Neural progenitor cell (in vitro differentiated cells): ENCODE measurements at regions not wholly inside any gene's neighbourhood (a gene's known extent, or its start where the extent isn't known, plus 50 kb on each side); places are given as distances from the start of the nearest gene placed in this dataset.

ENCODE experiments used
- DNase-seq: peaks from one replicate; pipeline ENCODE4 v3.0.0-alpha.2; 2016; ENCODE audit warnings: low spot score
- H2AFZ ChIP-seq: fragments of 200-600 bp; sonication (generic); replicated peaks from 2 replicates; pipeline ENCODE4 v1.6.1; 2016; ENCODE audit warnings: antibody characterized with exemption
- H3F3A ChIP-seq: fragments of 200-600 bp; sonication (generic); 2 replicates; pipeline ENCODE4 v1.6.1; 2016; ENCODE audit warnings: antibody characterized with exemption, low read depth
- H3K27ac ChIP-seq: fragments of 200-600 bp; sonication (generic); 2 replicates; pipeline ENCODE4 v1.5.1; 2016; ENCODE audit warnings: mild to moderate bottlenecking
- H3K27me3 ChIP-seq: fragments of 200-600 bp; sonication (generic); 2 replicates; pipeline ENCODE4 v1.6.1; 2016; ENCODE audit warnings: mild to moderate bottlenecking, moderate library complexity
- H3K36me3 ChIP-seq: fragments of 200-600 bp; sonication (generic); 2 replicates; pipeline ENCODE4 v1.5.1; 2016
- H3K4me1 ChIP-seq: fragments of 200-600 bp; sonication (generic); 2 replicates; pipeline ENCODE4 v1.6.1; 2016; ENCODE audit warnings: mixed run types
- H3K4me2 ChIP-seq: fragments of 200-600 bp; sonication (generic); 2 replicates; pipeline ENCODE4 v1.6.1; 2016
- H3K4me3 ChIP-seq: fragments of 200-600 bp; sonication (generic); 2 replicates; pipeline ENCODE4 v1.5.1; 2016
- H3K79me2 ChIP-seq: fragments of 200-600 bp; sonication (generic); 2 replicates; pipeline ENCODE4 v1.6.1; 2016; ENCODE audit warnings: low read depth
- H3K9ac ChIP-seq: fragments of 200-600 bp; sonication (generic); 2 replicates; pipeline ENCODE4 v1.6.1; 2016
- H3K9me3 ChIP-seq: fragments of 200-600 bp; sonication (generic); 2 replicates; pipeline ENCODE4 v1.5.1; 2016; ENCODE audit warnings: low read depth
- H4K20me1 ChIP-seq: fragments of 200-600 bp; sonication (generic); 2 replicates; pipeline ENCODE4 v1.6.1; 2016; ENCODE audit warnings: low read depth
- H3K27ac Mint-ChIP-seq: 3 replicates; pipeline ENCODE4 v1.8.0; 2021; ENCODE audit warnings: mixed read lengths
- H3K27me3 Mint-ChIP-seq: 2 replicates; pipeline ENCODE4 v1.8.0; 2022; ENCODE audit warnings: low read depth, mild to moderate bottlenecking, inconsistent platforms, moderate library complexity, mixed read lengths; ENCODE audit not compliant: insufficient read depth
- H3K36me3 Mint-ChIP-seq: 3 replicates; pipeline ENCODE4 v1.8.0; 2021; ENCODE audit warnings: mixed read lengths
- H3K4me1 Mint-ChIP-seq: 3 replicates; pipeline ENCODE4 v1.8.0; 2021; ENCODE audit warnings: mixed read lengths
- H3K4me3 Mint-ChIP-seq: 3 replicates; pipeline ENCODE4 v1.8.0; 2021; ENCODE audit warnings: mild to moderate bottlenecking, moderate library complexity, mixed read lengths
- H3K9me3 Mint-ChIP-seq: 3 replicates; pipeline ENCODE4 v1.8.0; 2020; ENCODE audit warnings: mixed read lengths
- CTCF ChIP-seq: fragments of 200-600 bp; sonication (generic); IDR thresholded peaks from 2 replicates; pipeline ENCODE4 v1.5.1; 2017; ENCODE audit warnings: antibody characterized with exemption, mild to moderate bottlenecking
- EZH2 ChIP-seq: fragments of 200-600 bp; sonication (generic); IDR thresholded peaks from 2 replicates; pipeline ENCODE4 v1.6.1; 2017; ENCODE audit warnings: antibody characterized with exemption, mild to moderate bottlenecking, moderate library complexity
- EZH2phosphoT487 ChIP-seq: fragments of 200-600 bp; sonication (generic); IDR thresholded peaks from 2 replicates; pipeline ENCODE4 v1.6.1; 2017; ENCODE audit warnings: antibody characterized with exemption

- Histone ChIP-seq H3K9ac (no peak overlapping the region), H3K9me3 (no peaks in the 10 kb centered on the region), H2AFZ (peak overlapping the region; percentile 10), H3K27me3 (no peaks in the 10 kb centered on the region), H3K4me1 (no peaks in the 10 kb centered on the region), H3F3A (no peaks in the 10 kb centered on the region), H3K4me3 (no peak overlapping the region), H3K27ac (no peak overlapping the region), H3K4me2 (no peak overlapping the region), H3K36me3 (no peaks in the 10 kb centered on the region), H3K79me2 (no peaks in the 10 kb centered on the region), H4K20me1 (no peaks in the 10 kb centered on the region)
- no peaks in the 10 kb centered on the region for H3K36me3 Mint-ChIP-seq
- no peaks in the 10 kb centered on the region for H3K4me1 Mint-ChIP-seq
- no peak for DNase-seq
- H3K27me3 Mint-ChIP-seq: no peaks in the 10 kb centered on the region
- no peak overlapping the region for H3K4me3 Mint-ChIP-seq
- no peaks in the 10 kb centered on the region for H3K9me3 Mint-ChIP-seq
- H3K27ac Mint-ChIP-seq: no peak overlapping the region
- no peak for TF ChIP-seq EZH2phosphoT487
- TF ChIP-seq CTCF: no peak
- TF ChIP-seq EZH2: no peak
Observed at GRCh38 chr13:70432276-70432805, 324.1 kb upstream of the KLHL1 start.

- no peaks in the 10 kb centered on the region for H4K20me1 ChIP-seq
- H3K27ac Mint-ChIP-seq: no peak overlapping the region
- no peak for DNase-seq
- no peaks in the 10 kb centered on the region for H3K4me1 ChIP-seq
- no peaks in the 10 kb centered on the region for H3K79me2 ChIP-seq
- no peaks in the 10 kb centered on the region for H3F3A ChIP-seq
- no peak overlapping the region for H2AFZ ChIP-seq
- no peaks in the 10 kb centered on the region for H3K4me1 Mint-ChIP-seq
- no peak overlapping the region for H3K4me2 ChIP-seq
- H3K27me3 Mint-ChIP-seq: no peaks in the 10 kb centered on the region
- TF ChIP-seq EZH2phosphoT487 (no peak), EZH2 (no peak), CTCF (no peak)
- H3K27me3 ChIP-seq: no peaks in the 10 kb centered on the region
- H3K4me3 ChIP-seq: no peak overlapping the region
- H3K9me3 Mint-ChIP-seq: no peaks in the 10 kb centered on the region
- H3K4me3 Mint-ChIP-seq: no peak overlapping the region
- no peaks in the 10 kb centered on the region for H3K36me3 ChIP-seq
- H3K9ac ChIP-seq: no peak overlapping the region
- no peaks in the 10 kb centered on the region for H3K9me3 ChIP-seq
- H3K27ac ChIP-seq: no peak overlapping the region
- no peaks in the 10 kb centered on the region for H3K36me3 Mint-ChIP-seq
Observed at GRCh38 chr13:70430256-70430655, 322.0 kb upstream of the KLHL1 start.

- no peaks in the 10 kb centered on the region for H3F3A ChIP-seq
- H4K20me1 ChIP-seq: no peaks in the 10 kb centered on the region
- H3K27me3 Mint-ChIP-seq: no peaks in the 10 kb centered on the region
- H2AFZ ChIP-seq: peak overlapping the region; percentile 73
- no peak overlapping the region for H3K27ac ChIP-seq
- TF ChIP-seq EZH2 (no peak), EZH2phosphoT487 (no peak), CTCF (no peak)
- DNase-seq: no peak
- no peaks in the 10 kb centered on the region for H3K36me3 Mint-ChIP-seq
- no peaks in the 10 kb centered on the region for H3K9me3 Mint-ChIP-seq
- no peaks in the 10 kb centered on the region for H3K27me3 ChIP-seq
- H3K9me3 ChIP-seq: no peaks in the 10 kb centered on the region
- H3K79me2 ChIP-seq: no peaks in the 10 kb centered on the region
- no peak overlapping the region for H3K4me3 Mint-ChIP-seq
- no peaks in the 10 kb centered on the region for H3K4me1 Mint-ChIP-seq
- H3K9ac ChIP-seq: no peak overlapping the region
- no peak overlapping the region for H3K4me3 ChIP-seq
- H3K27ac Mint-ChIP-seq: no peak overlapping the region
- no peaks in the 10 kb centered on the region for H3K36me3 ChIP-seq
- H3K4me1 ChIP-seq: no peaks in the 10 kb centered on the region
- no peak overlapping the region for H3K4me2 ChIP-seq
Observed at GRCh38 chr13:70424928-70425327, 316.7 kb upstream of the KLHL1 start.
